Body of pancreas (tissue), 4 donors: ENCODE measurements at regions not wholly inside any gene's neighbourhood (a gene's known extent, or its start where the extent isn't known, plus 50 kb on each side); places are given as distances from the start of the nearest gene placed in this dataset.

Experiments
- ATAC-seq: fragments of 150-250 bp; one replicate; pipeline ENCODE4 v1.9.1; 2016
- DNase-seq, 4 donors: peaks; one replicate each; pipeline ENCODE4 v3.0.0-alpha.2; 2019
- H3K27ac ChIP-seq, 4 donors: fragments of 200-600 bp; sonication (generic); 1 replicate in 3 of 4; 2 replicates in 1 of 4; pipeline versions ENCODE4 v1.5.1 to v1.6.1; 2016 to 2019; ENCODE audit warnings: mild to moderate bottlenecking in 1 of 4, mixed read lengths in 1 of 4, moderate library complexity in 1 of 4
- H3K27me3 ChIP-seq, 2 donors: fragments of 200-600 bp; sonication (generic); one replicate each; pipeline ENCODE4 v1.6.0; 2016; ENCODE audit warnings: mild to moderate bottlenecking in 1 of 2
- H3K36me3 ChIP-seq, 2 donors: fragments of 200-600 bp; sonication (generic); replicated peaks in 1 of 2; 2 replicates each; pipeline ENCODE4 v1.5.1; 2016; ENCODE audit warnings: low read depth in 2 of 2; ENCODE audit not compliant: insufficient read depth in 1 of 2
- H3K4me1 ChIP-seq: fragments of 200-600 bp; sonication (generic); one replicate; pipeline ENCODE4 v1.6.0; 2016
- H3K4me3 ChIP-seq, 2 donors: fragments of 200-600 bp; sonication (generic); 1 replicate in 1 of 2; 2 replicates in 1 of 2; pipeline ENCODE4 v1.5.1; 2016 to 2019
- H3K9me3 ChIP-seq, 3 donors: fragments of 200-600 bp; sonication (generic); 1 replicate in 2 of 3; 2 replicates in 1 of 3; pipeline ENCODE4 v1.5.1; 2016
- CTCF ChIP-seq, 7 experiments: fragments of 450-650 bp in 4 of 7; fragments of 200-600 bp in 3 of 7; sonication (generic) in 3 of 7; IDR thresholded peaks; one replicate each; pipeline ENCODE4 v1.5.1; 2016 to 2019; ENCODE audit warnings: antibody characterized with exemption in 7 of 7
- POLR2A ChIP-seq, 3 donors: fragments of 450-650 bp; IDR thresholded peaks; one replicate each; pipeline ENCODE4 v1.6.1; 2016; ENCODE audit warnings: antibody characterized with exemption in 3 of 3, mild to moderate bottlenecking in 2 of 3
- WGBS, 2 donors: methylation state at CpG; one replicate each; pipeline ENCODE4 v1.1.5; 2017; 5-methylcytosine and 5-hydroxymethylcytosine counted together
- intact Hi-C: fragments of 100-400 bp; cut with DNase I; formaldehyde crosslinking; loops from one replicate; pipeline ENCODE4 v1.15.1; 2023

DNA sequence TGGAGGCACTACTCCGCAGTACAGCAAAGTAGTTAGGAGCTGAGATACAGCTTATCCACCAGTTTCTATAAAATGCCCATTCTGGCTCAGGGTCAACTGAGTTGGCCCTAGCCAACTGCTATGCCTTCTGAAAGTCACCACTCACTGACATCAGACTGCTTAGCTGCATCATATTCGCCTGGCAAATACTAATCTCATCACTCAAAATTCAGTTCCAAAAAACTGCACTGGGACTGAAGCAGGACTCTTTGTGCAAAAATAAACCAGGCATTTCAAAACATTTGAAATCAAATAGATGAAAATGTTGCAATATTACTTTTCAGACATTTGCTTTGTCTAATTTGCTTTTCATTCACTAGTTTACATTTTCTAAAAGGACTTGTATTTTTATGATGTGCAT, 230.0 kb downstream of the ALDH8A1 start:
- Histone ChIP-seq H3K27me3 (no peaks in the 10 kb centered on the region), H3K27ac (peak overlapping the region in 2 of 4 donors; percentile 10 to 47), H3K4me1 (no peaks in the 10 kb centered on the region), H3K9me3 (no peaks in the 10 kb centered on the region), H3K4me3 (no peak overlapping the region), H3K36me3 (no peaks in the 10 kb centered on the region)
- no peak for ATAC-seq
- 60 to 76% methylated on average over 2 of the region's 2 CpGs for WGBS, 2 donors
- DNase-seq, result no peak
- TF ChIP-seq POLR2A (IDR thresholded peaks at IDR 0.05) (no peak), CTCF (IDR thresholded peaks at IDR 0.05) (no peak)
- intact Hi-C loops, result no loop called here

- Histone ChIP-seq H3K4me1 (no peaks in the 10 kb centered on the region), H3K27ac (no peak overlapping the region), H3K4me3 (no peak overlapping the region), H3K9me3 (no peaks in the 10 kb centered on the region), H3K27me3 (no peaks in the 10 kb centered on the region), H3K36me3 (no peaks in the 10 kb centered on the region)
- intact Hi-C loops, result no loop called here
- 63 to 72% methylated on average over 6 of the region's 6 CpGs for WGBS, 2 donors
- TF ChIP-seq CTCF (IDR thresholded peaks at IDR 0.05), result no peak
- TF ChIP-seq POLR2A (IDR thresholded peaks at IDR 0.05), result no peak
- DNase-seq (no peak), ATAC-seq (no peak)
Measured at GRCh38 chr6:134719286-134719685, 230.6 kb downstream of the ALDH8A1 start.

- H3K4me1 ChIP-seq, result no peaks in the 10 kb centered on the region
- H3K36me3 ChIP-seq, result no peaks in the 10 kb centered on the region
- 73 to 76% methylated on average over 8 of the region's 8 CpGs for WGBS, 2 donors
- no peak for TF ChIP-seq POLR2A (IDR thresholded peaks at IDR 0.05)
- TF ChIP-seq CTCF (IDR thresholded peaks at IDR 0.05), result no peak
- no peak overlapping the region for H3K27ac ChIP-seq
- no peaks in the 10 kb centered on the region for H3K9me3 ChIP-seq
- DNase-seq (peak in 1 of 4 donors; percentile 20), ATAC-seq (no peak)
- no peak overlapping the region for H3K4me3 ChIP-seq
- no peaks in the 10 kb centered on the region for H3K27me3 ChIP-seq
- intact Hi-C loops, result no loop called here
Measured at GRCh38 chr6:134714679-134715078, 235.2 kb downstream of the ALDH8A1 start.

DNA sequence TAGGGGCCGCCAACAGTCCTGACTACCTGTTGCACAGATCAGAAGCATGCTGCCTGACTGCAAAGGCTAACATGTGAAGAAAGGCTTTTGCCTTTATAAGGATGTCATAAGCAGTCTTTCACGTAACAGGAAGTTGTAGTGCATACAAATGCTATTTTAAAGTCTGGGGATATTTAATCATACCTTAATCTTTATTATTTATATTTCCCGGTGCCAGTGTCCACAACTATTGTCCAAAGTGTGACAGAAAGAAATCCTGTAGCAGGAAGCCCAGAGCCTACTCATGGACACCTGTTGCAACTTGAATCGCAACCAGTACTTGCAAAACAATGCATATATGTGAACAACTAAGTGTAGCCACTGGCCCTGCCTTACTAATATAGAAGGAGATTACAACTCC, 235.8 kb downstream of the ALDH8A1 start:
- TF ChIP-seq POLR2A (IDR thresholded peaks at IDR 0.05), result no peak
- no peak for TF ChIP-seq CTCF (IDR thresholded peaks at IDR 0.05)
- no peak for ATAC-seq
- Histone ChIP-seq H3K36me3 (no peaks in the 10 kb centered on the region), H3K4me1 (no peaks in the 10 kb centered on the region), H3K9me3 (no peaks in the 10 kb centered on the region), H3K27me3 (no peaks in the 10 kb centered on the region), H3K27ac (no peak overlapping the region), H3K4me3 (no peak overlapping the region)
- intact Hi-C loops, result no loop called here
- no peak for DNase-seq
- 66 to 70% methylated on average over 4 of the region's 4 CpGs for WGBS, 2 donors

GRCh38 chr6:134712311-134712710, 237.6 kb downstream of the ALDH8A1 start:
- ATAC-seq (no peak), DNase-seq (no peak)
- Histone ChIP-seq H3K36me3 (no peaks in the 10 kb centered on the region), H3K9me3 (no peaks in the 10 kb centered on the region), H3K27ac (no peak overlapping the region), H3K4me3 (no peak overlapping the region), H3K27me3 (no peaks in the 10 kb centered on the region), H3K4me1 (peaks cover 7% of the 10 kb centered on the region)
- intact Hi-C loops, result no loop called here
- TF ChIP-seq POLR2A (IDR thresholded peaks at IDR 0.05) (no peak), CTCF (IDR thresholded peaks at IDR 0.05) (no peak)
